ENCODE measurements at regions not wholly inside any gene's neighbourhood (a gene's known extent, or its start where the extent isn't known, plus 50 kb on each side); places are given as distances from the start of the nearest gene placed in this dataset.
"Not testable (repeated sequence)": the region's sequence is repeated elsewhere in the genome, so short reads cannot be mapped to it uniquely, and the experiment has no call there.

- DNase-seq = no peak
Measured at GRCh38 chr4:59630922-59631321, 1569.2 kb upstream of the ADGRL3 start.

DNA sequence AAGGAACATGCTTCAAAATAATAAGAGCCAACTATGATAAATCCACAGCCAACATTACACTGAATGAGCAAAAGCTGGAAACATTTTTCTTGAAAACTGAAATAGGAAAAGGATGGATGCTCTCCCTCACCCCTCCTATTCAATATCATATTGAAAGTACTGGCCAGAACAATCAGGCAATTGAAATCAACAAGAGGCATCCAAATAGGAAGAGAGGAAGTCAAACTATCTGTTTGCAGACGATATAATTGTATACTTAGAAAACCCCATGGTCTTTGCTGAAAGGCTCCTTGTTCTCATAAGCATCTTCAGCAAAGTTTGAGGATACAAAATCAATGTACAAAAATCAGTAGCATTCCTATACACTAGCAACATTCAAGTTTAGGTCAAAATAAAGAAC lies 1562.5 kb upstream of the ADGRL3 start:
- no peak for DNase-seq

GRCh38 chr4:59643682-59644081 lies 1556.4 kb upstream of the ADGRL3 start:
- no peak for DNase-seq

GRCh38 chr4:59644765-59645164 lies 1555.4 kb upstream of the ADGRL3 start:
- no peak for DNase-seq

DNA sequence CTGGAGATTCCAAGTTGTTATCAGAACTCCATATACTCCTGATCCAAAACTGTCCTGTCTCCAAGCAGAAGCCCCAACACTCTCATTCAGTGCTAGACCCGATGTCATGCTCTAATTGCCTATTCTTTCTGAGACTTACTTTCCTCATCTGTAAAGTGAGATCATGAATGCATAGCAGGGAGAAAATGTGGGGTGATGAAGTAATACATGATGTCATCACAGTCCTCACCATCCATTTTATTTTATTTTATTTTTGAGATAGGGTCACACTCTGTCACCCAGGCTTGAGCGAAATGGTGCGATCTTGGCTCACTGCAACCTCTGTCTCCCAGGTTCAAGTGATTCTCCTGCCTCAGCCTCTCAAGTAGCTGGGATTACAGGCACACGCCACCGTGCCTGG lies 1554.0 kb upstream of the ADGRL3 start:
- no peak for DNase-seq

- no peak for DNase-seq
Measured at GRCh38 chr4:59647011-59647410, 1553.1 kb upstream of the ADGRL3 start.

DNA sequence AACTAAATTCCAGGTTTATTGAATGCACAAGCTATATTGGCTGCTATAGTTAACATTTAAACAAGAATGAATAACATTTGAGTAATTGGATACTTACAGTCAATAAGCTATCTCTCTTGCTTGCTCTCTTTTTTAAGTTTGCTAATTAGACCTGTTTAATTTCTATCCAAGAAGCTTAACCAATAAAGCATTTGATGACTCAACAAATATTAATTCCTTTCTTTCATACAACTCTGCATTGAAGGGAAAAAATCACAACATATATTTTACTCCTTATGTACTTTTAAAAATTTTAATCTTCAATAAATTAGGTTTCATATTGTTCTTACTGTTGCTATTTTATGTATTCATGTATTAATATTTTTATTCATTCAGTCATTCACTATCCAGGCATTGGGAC lies 1552.6 kb upstream of the ADGRL3 start:
- no peak for DNase-seq

GRCh38 chr4:59650861-59651260 lies 1549.3 kb upstream of the ADGRL3 start:
- no peak for DNase-seq

DNA sequence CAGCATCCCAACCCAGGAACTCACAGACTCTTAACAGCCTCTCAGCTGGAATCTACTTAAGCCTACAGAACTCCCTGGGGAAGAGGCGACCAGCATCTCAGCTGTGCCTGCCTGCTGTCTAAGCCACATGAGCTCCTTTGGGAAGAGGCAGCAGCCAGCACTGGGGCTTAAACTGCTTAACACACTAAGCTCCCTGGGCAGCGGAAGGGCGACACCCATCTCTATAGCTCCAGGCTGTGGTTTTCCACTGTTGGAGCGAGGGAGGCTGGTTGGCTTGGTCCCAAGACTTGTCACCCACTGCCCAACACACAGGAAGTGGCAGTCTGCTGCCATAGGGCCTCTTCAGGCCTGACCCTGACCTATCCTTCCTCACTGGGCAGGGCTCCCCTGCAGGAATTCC lies 1544.1 kb upstream of the ADGRL3 start:
- no peak for DNase-seq

DNA sequence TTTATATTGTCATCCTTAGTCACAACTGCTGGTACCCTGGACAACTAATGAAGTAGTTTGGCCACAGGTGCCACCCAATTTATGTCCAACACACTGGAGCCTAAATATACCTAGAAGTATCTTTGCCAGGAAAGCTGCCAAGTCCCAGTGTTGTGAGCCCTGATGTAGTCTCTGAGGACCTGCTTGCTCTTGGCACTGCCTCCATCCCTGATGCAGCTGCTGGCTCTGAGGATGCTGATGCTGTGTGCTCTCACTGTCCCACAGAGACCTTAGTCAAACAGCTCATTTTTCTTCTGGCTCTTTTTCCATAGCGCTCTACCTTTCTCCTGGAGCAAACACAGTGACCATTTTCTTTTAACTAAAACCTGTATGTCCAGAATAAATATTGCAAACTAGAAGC lies 1535.4 kb upstream of the ADGRL3 start:
- no peak for DNase-seq

DNA sequence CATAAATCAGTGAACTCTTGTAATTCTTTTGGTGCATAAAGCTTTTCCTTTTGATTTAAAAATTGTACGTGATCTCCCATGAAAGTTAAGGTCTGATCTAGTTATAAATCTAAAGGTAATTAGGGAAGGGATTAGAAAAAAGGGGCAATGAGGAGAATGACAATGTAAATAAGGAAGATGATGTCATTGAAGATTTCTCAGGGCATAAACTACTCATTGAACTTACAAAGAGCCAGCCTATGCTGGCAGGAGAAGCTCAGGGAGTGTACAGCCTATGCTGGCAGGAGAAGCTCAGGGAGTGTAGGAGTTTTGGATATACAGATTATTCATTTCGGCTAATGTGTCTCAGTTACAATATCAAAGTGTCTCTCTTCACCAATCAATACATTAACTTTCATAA lies 1533.5 kb upstream of the ADGRL3 start:
- DNase-seq = no peak

GRCh38 chr4:59671037-59671436 lies 1529.1 kb upstream of the ADGRL3 start:
- no peak for DNase-seq

DNA sequence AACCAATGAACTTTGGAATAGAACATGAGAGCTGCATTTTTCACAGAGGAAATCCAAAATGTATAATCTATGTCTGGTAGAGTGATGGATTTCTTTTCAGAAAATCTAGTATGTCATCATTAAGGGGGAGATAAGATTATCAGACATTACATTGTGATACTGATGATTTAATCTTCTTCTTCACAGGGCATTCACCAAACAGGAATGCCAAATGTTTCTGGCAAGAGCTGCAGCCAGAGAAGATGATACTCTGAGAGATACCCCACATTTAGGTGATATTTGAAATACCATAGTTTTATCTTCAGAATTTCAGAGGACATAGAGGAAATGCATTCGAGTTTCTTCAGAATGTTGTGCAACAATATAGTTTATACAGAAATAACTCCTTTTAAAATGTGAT lies 1523.7 kb upstream of the ADGRL3 start:
- DNase-seq = no peak

- DNase-seq = not testable (repeated sequence)
Measured at GRCh38 chr4:59676992-59677391, 1523.1 kb upstream of the ADGRL3 start.

- DNase-seq = no peak
Measured at GRCh38 chr4:59685626-59686025, 1514.5 kb upstream of the ADGRL3 start.

GRCh38 chr4:59689149-59689548 lies 1511.0 kb upstream of the ADGRL3 start:
- DNase-seq = no peak

DNA sequence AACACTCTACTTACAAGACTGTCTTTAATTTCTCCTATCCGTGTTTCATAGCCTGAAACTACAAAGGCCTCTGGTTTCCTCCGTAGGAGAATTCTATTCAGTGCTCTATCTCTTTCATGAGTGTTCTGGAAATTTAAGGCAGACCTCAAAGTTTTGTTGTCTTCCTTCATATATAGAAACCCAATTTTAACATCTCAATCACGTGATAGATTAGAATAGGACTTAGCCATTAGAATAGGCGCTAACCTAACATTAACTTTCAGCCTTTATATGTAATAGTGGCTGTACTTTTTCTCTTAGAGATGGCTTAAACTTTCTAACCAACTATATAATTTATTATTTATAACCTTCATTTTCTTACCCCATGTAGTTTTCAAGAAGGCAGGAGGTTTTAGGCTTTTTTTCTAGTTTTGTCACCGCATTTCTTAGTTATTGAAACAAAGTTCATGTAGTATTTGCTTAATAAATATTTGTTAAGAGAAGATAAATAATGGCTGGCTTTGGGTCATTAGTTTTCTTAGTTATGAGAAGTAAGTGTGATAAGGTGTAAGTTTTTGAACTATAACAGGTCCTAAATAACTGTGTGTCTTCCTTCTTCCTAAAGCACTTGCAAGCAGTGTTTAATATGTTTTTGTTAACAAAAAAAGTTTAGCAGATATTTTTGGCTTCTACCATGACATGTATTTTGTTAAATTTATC lies 1504.6 kb upstream of the ADGRL3 start:
- no peak for DNase-seq

GRCh38 chr4:59698041-59698440 lies 1502.1 kb upstream of the ADGRL3 start:
- DNase-seq = no peak

GRCh38 chr4:59700651-59701050 lies 1499.5 kb upstream of the ADGRL3 start:
- no peak for DNase-seq

DNA sequence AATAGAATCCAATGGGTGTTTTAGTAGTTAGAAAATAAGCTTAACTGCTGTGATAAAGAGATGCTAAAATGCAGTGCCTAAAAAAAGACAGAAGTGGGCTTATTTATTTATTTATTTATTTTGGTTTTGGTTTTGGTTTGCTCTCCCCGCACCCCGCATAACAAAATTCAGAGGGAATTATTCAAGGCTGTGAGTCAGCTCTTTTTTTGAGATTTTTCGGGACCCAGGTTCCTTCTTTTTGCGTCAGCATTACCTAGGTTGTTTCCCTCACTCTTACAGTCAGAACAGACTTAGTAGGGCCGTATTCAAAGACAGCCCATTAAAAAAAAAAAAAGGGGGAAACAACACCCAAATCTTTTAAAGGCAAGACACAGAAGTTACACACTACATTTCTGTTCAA lies 1495.5 kb upstream of the ADGRL3 start:
- no peak for DNase-seq

DNA sequence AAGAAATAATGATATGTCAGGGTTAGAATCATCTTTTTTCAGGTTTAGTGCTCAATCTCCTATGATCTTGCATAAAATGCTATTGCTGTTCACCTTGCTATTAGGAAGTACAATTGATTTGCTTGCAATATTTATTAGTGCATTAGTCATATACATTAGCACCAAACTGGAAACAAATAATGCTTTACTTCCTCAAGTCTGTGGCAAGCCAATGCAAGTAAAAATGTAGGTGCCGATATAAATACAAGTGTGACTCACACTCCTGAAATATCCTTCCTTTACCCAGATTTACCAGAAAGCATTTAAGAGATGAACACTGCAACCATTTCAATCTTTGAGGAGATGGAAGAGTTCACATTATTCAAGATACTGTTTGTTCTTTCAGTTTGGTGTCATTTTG lies 1487.7 kb upstream of the ADGRL3 start:
- DNase-seq = no peak

DNA sequence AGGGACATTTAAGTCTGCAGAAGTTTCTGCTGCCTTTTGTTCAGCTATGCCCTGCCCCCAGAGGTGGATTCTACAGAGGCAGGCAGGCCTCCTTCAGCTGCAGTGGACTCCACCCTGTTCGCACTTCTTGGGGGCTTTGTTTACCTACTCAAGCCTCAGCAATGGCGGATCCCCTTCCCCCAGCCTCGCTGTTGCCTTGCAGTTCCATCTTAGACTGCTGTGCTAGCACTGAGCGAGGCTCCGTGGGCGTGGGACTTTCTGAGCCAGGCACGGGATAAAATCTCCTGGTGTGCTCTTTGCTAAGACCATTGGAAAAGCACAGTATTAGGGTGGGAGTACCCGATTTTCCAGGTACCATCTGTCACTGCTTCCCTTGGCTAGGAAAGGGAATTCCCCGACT lies 1475.8 kb upstream of the ADGRL3 start:
- not testable (repeated sequence) for DNase-seq

- DNase-seq = no peak
Measured at GRCh38 chr4:59727745-59728144, 1472.4 kb upstream of the ADGRL3 start.

DNA sequence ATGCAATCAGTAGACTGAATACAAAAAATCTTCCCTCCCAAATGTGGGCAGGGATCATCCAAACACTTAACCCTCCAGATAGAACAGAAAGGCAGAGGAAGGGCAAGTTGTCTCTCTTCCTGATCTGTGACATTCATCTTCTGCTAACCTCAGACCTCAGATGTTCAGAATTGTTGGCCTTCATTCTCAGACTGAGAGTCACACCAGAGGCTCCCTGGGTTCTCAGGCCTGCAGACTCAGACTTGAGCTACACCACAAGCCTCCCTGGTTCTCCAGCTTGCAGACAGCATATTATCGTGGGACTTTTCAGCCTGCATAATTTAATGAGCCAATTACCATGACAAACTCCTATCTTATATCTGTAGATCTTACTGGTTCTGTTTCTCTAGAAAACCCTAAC lies 1471.6 kb upstream of the ADGRL3 start:
- DNase-seq = no peak

DNA sequence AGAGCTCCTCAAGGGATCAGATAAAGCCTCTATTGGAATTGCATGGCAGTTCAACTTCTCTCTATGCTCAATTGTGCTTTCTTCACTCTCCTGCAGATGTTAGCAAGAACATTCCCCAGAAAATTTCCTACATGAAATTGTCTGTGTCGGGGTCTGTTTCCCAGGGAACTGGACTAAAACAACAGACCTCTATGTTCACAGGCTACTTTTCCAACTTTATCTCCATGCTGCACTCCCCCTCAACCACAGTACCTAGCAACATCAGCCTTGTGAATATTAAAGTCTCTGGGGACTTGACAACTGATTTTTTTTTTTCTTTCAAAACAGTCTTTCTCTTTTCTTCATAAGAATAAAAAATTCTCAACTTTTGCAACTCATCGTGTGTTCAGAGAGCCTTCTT lies 1470.8 kb upstream of the ADGRL3 start:
- DNase-seq = no peak

DNA sequence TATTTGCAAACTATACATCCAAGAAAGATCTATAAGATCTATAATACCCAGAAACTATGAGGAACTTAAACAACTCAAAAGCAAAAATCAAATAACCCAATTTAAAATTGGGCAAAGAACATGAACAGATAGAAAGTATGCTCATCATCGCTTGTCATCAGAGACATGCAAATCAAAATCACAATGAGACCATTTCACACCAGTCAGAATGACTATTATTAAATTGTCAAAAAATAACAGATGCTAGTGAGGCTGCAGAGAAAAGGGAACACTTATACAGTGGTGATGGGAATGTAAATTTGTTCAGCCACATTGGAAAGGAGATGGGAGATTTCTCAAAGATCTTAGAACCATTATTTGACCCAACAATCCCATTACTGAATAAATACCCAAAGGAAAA lies 1451.7 kb upstream of the ADGRL3 start:
- DNase-seq = no peak

Measured in stimulated activated CD4-positive, alpha-beta T cell treated with anti-CD3 and anti-CD28 coated beads, Interleukin-4, amount 100 ng/mL, for 1 hour (primary cell).